ENCODE measurements at regions not wholly inside any gene's neighbourhood (a gene's known extent, or its start where the extent isn't known, plus 50 kb on each side); places are given as distances from the start of the nearest gene placed in this dataset.

DNA sequence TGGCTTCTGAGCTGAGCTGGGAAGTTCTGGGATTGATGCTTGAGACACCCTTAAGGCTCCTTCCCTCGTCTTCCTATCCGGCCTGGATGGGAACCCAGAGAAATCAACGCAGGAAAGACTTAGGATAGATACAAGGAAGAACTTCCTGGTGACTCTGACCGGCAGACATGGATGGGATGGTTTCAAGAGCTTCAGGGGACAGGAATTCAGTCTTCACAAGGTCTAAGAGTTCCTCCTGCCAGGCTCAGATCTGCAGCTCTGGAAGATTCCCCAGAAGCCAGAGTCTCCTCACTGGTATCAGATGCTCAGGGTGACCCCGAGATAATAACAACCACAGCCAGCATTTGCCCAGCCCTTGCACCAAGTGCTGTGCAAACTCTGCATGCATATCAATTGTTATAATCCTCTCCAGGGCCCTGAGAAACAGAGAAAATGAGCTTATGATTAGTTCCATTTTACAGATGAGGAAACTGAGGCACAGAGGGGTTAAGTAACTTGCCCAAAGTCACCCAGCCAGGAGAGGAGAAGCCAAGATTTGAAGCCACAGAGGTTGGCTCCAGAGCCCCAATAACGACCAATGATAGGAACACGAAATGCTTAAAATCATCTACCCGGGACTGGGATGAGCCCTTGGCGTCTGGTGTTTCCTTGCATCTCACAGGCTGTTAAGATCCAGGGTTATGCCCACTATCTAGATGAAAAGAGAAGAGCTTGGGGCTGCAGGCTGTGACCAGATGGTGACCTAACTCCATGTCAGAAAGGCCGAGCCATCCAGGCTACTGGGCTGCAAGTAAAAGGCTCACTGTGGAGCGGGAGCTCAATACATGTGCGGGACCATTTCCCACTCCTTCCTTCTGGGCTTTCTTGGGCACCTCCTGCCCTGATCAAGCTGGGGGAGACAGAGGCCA, 119.8 kb downstream of the C9orf50 start:
- no peak for DNase-seq (ENCODE audit: unreplicated experiment)
- H3K27me3 Mint-ChIP-seq (ENCODE audit: insufficient read depth, unreplicated experiment) = no peaks in the 10 kb centered on the region
- H3K9me3 Mint-ChIP-seq (ENCODE audit: unreplicated experiment) = no peaks in the 10 kb centered on the region
- TF ChIP-seq, protein P1, sequence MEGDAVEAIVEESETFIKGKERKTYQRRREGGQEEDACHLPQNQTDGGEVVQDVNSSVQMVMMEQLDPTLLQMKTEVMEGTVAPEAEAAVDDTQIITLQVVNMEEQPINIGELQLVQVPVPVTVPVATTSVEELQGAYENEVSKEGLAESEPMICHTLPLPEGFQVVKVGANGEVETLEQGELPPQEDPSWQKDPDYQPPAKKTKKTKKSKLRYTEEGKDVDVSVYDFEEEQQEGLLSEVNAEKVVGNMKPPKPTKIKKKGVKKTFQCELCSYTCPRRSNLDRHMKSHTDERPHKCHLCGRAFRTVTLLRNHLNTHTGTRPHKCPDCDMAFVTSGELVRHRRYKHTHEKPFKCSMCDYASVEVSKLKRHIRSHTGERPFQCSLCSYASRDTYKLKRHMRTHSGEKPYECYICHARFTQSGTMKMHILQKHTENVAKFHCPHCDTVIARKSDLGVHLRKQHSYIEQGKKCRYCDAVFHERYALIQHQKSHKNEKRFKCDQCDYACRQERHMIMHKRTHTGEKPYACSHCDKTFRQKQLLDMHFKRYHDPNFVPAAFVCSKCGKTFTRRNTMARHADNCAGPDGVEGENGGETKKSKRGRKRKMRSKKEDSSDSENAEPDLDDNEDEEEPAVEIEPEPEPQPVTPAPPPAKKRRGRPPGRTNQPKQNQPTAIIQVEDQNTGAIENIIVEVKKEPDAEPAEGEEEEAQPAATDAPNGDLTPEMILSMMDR (IDR thresholded peaks at IDR 0.05; ENCODE audit: unreplicated experiment) = no peak
- peak overlapping the region; percentile 63 for H3K27ac Mint-ChIP-seq (ENCODE audit: low read depth, unreplicated experiment)
- peaks cover 27% of the 10 kb centered on the region for H3K4me1 Mint-ChIP-seq (ENCODE audit: insufficient read depth, unreplicated experiment)
- peaks cover 37% of the 10 kb centered on the region for H3K36me3 Mint-ChIP-seq (ENCODE audit: insufficient read depth, unreplicated experiment)
- CTCF ChIA-PET = interaction anchor here (0.5 to 1.6 kb wide), 3 partner anchors 49 to 327 kb away, joined by 3 to 7 read pairs (median 4); no protein-coding TSS in a partner anchor
- no TSS peak for BruUV-seq (replicated peaks)
- POLR2A ChIA-PET = interaction anchor here (0.5 to 2.3 kb wide), 5 partner anchors 18 to 222 kb away, joined by 3 to 8 read pairs (median 4); no protein-coding TSS in a partner anchor
- intact Hi-C loops (cut with micrococcal nuclease) = loop anchor here (5.0 kb wide), 1 partner anchor 71 kb away; no protein-coding TSS in a partner anchor
- no peak overlapping the region for H3K4me3 Mint-ChIP-seq (ENCODE audit: unreplicated experiment)

DNA sequence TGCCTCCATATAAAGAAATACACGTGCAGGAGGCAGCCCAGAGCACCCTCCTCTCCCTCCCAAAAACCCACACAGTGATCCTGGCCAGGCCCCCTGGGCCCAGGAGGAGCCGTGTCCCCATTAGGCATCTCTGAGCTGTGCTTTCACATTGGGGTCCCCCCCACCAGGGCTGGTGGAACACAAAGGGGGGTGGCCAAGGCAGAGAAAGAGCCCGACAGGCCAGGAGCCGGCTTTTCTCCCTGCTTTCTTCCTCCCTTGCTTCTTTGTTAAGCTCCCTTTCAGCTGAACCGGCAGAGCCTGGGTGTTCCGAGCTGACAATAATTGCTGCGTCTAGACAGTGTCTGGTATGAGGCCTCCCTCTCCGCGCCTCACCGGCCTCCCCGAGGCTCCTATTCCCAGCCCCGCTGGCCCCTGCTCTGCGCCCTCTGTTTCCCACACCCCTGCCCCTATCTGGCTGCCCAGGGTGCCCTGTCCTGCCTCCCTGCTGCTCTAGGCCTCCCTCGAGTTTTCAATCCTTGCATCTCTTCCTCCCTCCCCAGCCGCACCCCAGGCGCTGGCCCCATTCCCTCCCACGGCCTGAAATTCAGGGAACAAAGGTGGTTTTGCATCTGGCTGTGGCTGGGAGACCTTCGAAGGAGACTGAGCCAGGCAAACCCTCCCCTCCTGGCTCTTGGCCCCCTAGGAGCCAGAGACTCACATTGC, 120.6 kb downstream of the C9orf50 start:
- H3K4me3 Mint-ChIP-seq (ENCODE audit: unreplicated experiment) = no peak overlapping the region
- intact Hi-C loops (cut with micrococcal nuclease) = loop anchor here (5.0 kb wide), 1 partner anchor 72 kb away; no protein-coding TSS in a partner anchor

DNA sequence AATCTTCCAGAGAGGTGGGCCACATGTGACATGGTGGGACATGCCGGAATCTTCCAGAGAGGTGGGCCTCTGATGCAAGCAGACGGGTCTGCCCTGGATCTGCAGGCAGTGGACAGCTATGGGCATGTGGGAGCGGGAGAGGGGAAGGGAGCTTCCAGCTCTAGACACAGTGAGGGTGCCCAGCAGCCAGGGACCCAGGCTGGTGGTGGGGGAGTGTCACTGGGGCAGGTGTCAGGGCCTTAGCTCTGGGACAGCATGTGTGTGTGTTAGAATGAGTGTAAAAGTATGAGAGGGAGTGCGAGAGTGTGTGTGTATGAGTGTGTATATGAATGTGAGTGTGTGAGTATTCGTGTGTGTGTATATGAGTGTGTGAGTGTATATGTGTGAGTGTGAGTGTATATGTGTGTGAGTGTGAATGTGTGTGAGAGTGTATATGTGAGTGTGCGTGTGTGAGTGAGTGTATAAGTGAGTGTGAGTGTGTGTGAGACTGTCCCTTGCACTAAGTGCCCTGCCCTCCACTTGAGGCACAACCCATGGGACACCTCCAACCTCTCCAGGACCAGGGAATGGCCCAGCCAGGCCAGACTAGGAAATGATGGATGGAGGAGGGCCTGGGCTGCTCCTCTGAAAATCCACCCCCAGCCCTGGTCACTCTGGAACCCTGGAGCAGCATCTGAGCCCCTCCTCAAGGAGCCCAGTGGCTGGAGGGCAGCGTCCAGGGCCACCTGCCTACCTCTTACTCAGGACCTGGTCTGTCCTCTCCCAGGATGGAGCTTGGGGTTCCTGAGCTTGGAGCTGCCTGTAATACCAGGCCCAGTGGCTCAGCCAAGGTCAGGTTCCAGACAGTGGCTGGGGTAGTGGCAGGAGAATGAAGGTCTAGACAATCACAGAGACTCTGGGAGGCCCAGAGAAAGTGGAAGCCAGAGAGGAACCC, 122.2 kb downstream of the C9orf50 start:
- BruUV-seq (replicated peaks) = no TSS peak
- ChIA-PET POLR2A (interaction anchor here (0.8 to 4.7 kb wide), 3 partner anchors 12 to 324 kb away, joined by 5 to 39 read pairs (median 8); no protein-coding TSS in a partner anchor), CTCF (interaction anchor here (0.7 to 5.9 kb wide), 2 partner anchors 325 to 356 kb away, joined by 9 to 35 read pairs; no protein-coding TSS in a partner anchor)
- H3K4me1 Mint-ChIP-seq (ENCODE audit: insufficient read depth, unreplicated experiment) = peaks cover 30% of the 10 kb centered on the region
- H3K27ac Mint-ChIP-seq (ENCODE audit: low read depth, unreplicated experiment) = no peak overlapping the region
- no peaks in the 10 kb centered on the region for H3K27me3 Mint-ChIP-seq (ENCODE audit: insufficient read depth, unreplicated experiment)
- no peak overlapping the region for H3K4me3 Mint-ChIP-seq (ENCODE audit: unreplicated experiment)
- DNase-seq (ENCODE audit: unreplicated experiment) = no peak
- TF ChIP-seq, protein P1 (IDR thresholded peaks at IDR 0.05; ENCODE audit: unreplicated experiment) = no peak
- peaks cover 33% of the 10 kb centered on the region for H3K36me3 Mint-ChIP-seq (ENCODE audit: insufficient read depth, unreplicated experiment)
- intact Hi-C loops (cut with micrococcal nuclease) = loop anchor here (5.0 kb wide), 1 partner anchor 166 kb away; no protein-coding TSS in a partner anchor
- no peaks in the 10 kb centered on the region for H3K9me3 Mint-ChIP-seq (ENCODE audit: unreplicated experiment)

More for the DNA sequence above, 120.6 kb downstream of the C9orf50 start:
- no TSS peak for BruUV-seq (replicated peaks)
- Mint-ChIP-seq H3K27ac (ENCODE audit: low read depth, unreplicated experiment) (no peak overlapping the region), H3K4me1 (ENCODE audit: insufficient read depth, unreplicated experiment) (peaks cover 29% of the 10 kb centered on the region), H3K36me3 (ENCODE audit: insufficient read depth, unreplicated experiment) (peaks cover 38% of the 10 kb centered on the region), H3K9me3 (ENCODE audit: unreplicated experiment) (no peaks in the 10 kb centered on the region), H3K27me3 (ENCODE audit: insufficient read depth, unreplicated experiment) (no peaks in the 10 kb centered on the region)
- no peak for DNase-seq (ENCODE audit: unreplicated experiment)
- ChIA-PET POLR2A (interaction anchor here (0.6 to 2.3 kb wide), 4 partner anchors 11 to 222 kb away, joined by 3 to 8 read pairs (median 4); no protein-coding TSS in a partner anchor), CTCF (interaction anchor here (0.5 to 1.6 kb wide), 2 partner anchors 50 to 326 kb away, joined by 4 to 7 read pairs; no protein-coding TSS in a partner anchor)
- TF ChIP-seq, protein P1 (IDR thresholded peaks at IDR 0.05; ENCODE audit: unreplicated experiment) = no peak

Measured in MCF 10A (cell line).